ENCODE measurements at regions not wholly inside any gene's neighbourhood (a gene's known extent, or its start where the extent isn't known, plus 50 kb on each side); places are given as distances from the start of the nearest gene placed in this dataset.

GRCh38 chr2:82256983-82257632 lies 1952.6 kb upstream of the LRRTM1 start:
- no peak overlapping the region for H3K4me3 ChIP-seq
- DNase-seq, result no peak
- TF ChIP-seq, protein P1, sequence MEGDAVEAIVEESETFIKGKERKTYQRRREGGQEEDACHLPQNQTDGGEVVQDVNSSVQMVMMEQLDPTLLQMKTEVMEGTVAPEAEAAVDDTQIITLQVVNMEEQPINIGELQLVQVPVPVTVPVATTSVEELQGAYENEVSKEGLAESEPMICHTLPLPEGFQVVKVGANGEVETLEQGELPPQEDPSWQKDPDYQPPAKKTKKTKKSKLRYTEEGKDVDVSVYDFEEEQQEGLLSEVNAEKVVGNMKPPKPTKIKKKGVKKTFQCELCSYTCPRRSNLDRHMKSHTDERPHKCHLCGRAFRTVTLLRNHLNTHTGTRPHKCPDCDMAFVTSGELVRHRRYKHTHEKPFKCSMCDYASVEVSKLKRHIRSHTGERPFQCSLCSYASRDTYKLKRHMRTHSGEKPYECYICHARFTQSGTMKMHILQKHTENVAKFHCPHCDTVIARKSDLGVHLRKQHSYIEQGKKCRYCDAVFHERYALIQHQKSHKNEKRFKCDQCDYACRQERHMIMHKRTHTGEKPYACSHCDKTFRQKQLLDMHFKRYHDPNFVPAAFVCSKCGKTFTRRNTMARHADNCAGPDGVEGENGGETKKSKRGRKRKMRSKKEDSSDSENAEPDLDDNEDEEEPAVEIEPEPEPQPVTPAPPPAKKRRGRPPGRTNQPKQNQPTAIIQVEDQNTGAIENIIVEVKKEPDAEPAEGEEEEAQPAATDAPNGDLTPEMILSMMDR (IDR thresholded peaks at IDR 0.05; ENCODE audit: borderline replicate concordance), result no peak
- no peak overlapping the region for H3K27ac ChIP-seq (replicated peaks)
- intact Hi-C loops (cut with micrococcal nuclease), result no loop called here
- no peaks in the 10 kb centered on the region for H3K27me3 ChIP-seq (ENCODE audit: low read depth)
- H3K36me3 ChIP-seq, result no peaks in the 10 kb centered on the region
- no peaks in the 10 kb centered on the region for H3K4me1 ChIP-seq
- peaks cover 29% of the 10 kb centered on the region for H3K9me3 ChIP-seq (replicated peaks)

DNA sequence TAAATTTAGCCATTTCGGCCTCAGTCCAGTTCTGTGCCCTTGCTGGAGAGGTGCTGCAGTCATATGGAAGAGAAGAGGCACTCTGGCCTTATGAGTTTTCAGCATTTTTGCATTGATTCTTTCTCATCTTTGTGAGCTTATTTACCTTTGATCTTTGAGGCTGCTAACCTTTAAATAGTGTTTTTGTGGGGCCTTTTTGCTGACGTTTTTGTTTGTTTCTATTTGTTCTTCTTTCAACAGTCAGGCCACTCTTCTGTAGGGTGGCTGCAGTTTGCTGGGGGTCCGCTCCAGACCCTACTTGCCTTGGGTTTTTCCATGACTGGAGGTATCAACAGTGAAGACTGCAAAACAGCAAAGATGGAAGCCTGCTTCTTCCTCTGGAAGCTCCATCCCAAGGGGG lies 1951.7 kb upstream of the LRRTM1 start:
- intact Hi-C loops (cut with micrococcal nuclease), result no loop called here
- Histone ChIP-seq H3K4me1 (no peaks in the 10 kb centered on the region), H3K27me3 (ENCODE audit: low read depth) (no peaks in the 10 kb centered on the region), H3K9me3 (replicated peaks) (peaks cover 37% of the 10 kb centered on the region), H3K36me3 (no peaks in the 10 kb centered on the region), H3K27ac (replicated peaks) (no peak overlapping the region), H3K4me3 (no peak overlapping the region)
- no peak for DNase-seq
- TF ChIP-seq, protein P1 (IDR thresholded peaks at IDR 0.05; ENCODE audit: borderline replicate concordance), result no peak

DNA sequence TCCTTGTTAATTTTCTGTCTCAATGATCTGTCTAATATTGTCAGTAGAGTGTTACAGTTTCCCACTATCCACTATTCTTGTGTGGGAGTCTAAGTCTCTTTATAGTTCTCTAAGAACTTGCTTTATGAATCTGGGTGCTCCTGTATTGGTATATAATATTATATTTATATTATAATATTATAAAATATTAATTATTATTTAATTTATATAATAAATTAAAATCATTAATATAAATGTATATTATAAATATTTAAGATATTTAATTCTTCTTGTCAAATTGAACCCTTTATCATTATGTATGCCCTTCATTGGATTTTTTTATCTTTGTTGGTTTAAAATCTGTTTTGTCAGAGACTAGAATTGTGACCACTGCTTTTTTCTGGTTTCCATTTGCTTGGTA lies 1950.2 kb upstream of the LRRTM1 start:
- no peak overlapping the region for H3K4me3 ChIP-seq
- no peaks in the 10 kb centered on the region for H3K4me1 ChIP-seq
- no peak for DNase-seq
- intact Hi-C loops (cut with micrococcal nuclease), result no loop called here
- no peaks in the 10 kb centered on the region for H3K27me3 ChIP-seq (ENCODE audit: low read depth)
- TF ChIP-seq, protein P1 (IDR thresholded peaks at IDR 0.05; ENCODE audit: borderline replicate concordance), result no peak
- peaks cover 38% of the 10 kb centered on the region for H3K9me3 ChIP-seq (replicated peaks)
- no peaks in the 10 kb centered on the region for H3K36me3 ChIP-seq
- no peak overlapping the region for H3K27ac ChIP-seq (replicated peaks)

DNA sequence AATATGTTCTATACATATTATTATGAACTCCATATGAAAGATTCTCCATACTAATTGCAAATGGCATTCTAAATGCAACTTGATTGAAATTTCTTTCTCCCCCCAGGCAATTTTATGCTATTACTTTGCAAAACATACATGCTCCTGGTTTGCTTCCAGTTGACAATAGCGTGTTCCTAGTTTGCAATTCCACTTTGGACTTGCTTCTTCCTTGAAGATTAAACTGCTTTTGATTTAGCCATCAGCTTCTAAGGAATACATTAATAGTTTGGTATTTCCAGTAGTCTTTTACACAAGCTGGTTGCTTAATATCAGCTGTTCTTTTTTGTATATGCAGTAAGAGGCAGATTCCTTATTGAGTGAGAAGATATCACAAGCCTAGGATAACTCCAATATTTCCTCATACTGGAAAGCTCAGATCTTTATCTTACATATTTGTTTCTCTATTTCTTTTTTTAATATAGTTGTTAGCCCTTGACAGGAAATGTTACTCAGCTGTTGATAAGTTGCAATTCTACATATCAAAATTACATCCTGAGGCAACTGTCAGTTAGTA lies 1941.7 kb upstream of the LRRTM1 start:
- peaks cover 21% of the 10 kb centered on the region for H3K9me3 ChIP-seq (replicated peaks)
- no peak overlapping the region for H3K4me3 ChIP-seq
- no peaks in the 10 kb centered on the region for H3K4me1 ChIP-seq
- no peak for DNase-seq
- H3K36me3 ChIP-seq, result no peaks in the 10 kb centered on the region
- TF ChIP-seq, protein P1 (IDR thresholded peaks at IDR 0.05; ENCODE audit: borderline replicate concordance), result no peak
- no peak overlapping the region for H3K27ac ChIP-seq (replicated peaks)
- no peaks in the 10 kb centered on the region for H3K27me3 ChIP-seq (ENCODE audit: low read depth)
- intact Hi-C loops (cut with micrococcal nuclease), result no loop called here

DNA sequence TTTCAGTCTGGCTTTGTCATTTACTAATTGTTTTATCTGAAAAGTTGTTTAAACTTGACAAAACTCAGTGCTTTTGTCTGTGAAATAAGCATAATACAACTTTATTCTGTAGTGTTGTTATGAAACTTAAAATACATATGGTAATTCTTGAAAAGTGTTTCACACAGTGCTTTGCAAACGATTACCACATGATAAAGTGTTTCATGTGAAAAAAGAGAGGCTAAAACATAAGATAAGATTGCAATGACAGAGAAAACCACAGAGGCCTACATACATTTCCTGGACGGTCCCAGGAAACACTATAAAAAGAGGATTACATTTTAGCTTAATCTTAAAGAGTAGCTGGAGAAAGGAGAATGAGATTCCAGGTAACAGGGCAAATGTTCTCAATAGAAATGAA lies 1934.6 kb upstream of the LRRTM1 start:
- TF ChIP-seq, protein P1 (IDR thresholded peaks at IDR 0.05; ENCODE audit: borderline replicate concordance), result no peak
- Histone ChIP-seq H3K27ac (replicated peaks) (no peak overlapping the region), H3K36me3 (no peaks in the 10 kb centered on the region), H3K4me1 (no peaks in the 10 kb centered on the region), H3K9me3 (replicated peaks) (peaks cover 21% of the 10 kb centered on the region), H3K27me3 (ENCODE audit: low read depth) (no peaks in the 10 kb centered on the region), H3K4me3 (no peak overlapping the region)
- intact Hi-C loops (cut with micrococcal nuclease), result no loop called here
- DNase-seq, result no peak

All from left ventricle myocardium inferior (tissue), 1 donor.